Heart right ventricle (tissue), 16 donors: ENCODE measurements at regions not wholly inside any gene's neighbourhood (a gene's known extent, or its start where the extent isn't known, plus 50 kb on each side); places are given as distances from the start of the nearest gene placed in this dataset.

Experiments used
- ATAC-seq, 8 donors: fragments of 200-7000 bp; cut with Tn5 transposase; one replicate each; pipeline ENCODE4 v1.9.1; 2020; ENCODE audit warnings: mild to moderate bottlenecking in 8 of 8, moderate library complexity in 8 of 8, moderate number of reproducible peaks in 1 of 8
- DNase-seq, 2 donors: peaks; one replicate each; pipeline ENCODE4 v3.0.0-alpha.2; 2020
- H3K27ac ChIP-seq, 10 donors: fragments of 200-600 bp; sonication (generic) in 2 of 10; one replicate each; pipeline versions ENCODE4 v1.5.0 to v1.8.0; 2020 to 2022; ENCODE audit warnings: mild to moderate bottlenecking in 3 of 10
- H3K27me3 ChIP-seq, 7 donors: fragments of 200-600 bp; one replicate each; pipeline ENCODE4 v1.8.0; 2021 to 2022; ENCODE audit warnings: mild to moderate bottlenecking in 2 of 7
- H3K36me3 ChIP-seq, 9 donors: fragments of 200-600 bp; sonication (generic) in 1 of 9; one replicate each; pipeline versions ENCODE4 v1.5.0 to v1.8.0; 2020 to 2022; ENCODE audit warnings: mild to moderate bottlenecking in 2 of 9
- H3K4me1 ChIP-seq, 9 donors: fragments of 200-600 bp; sonication (generic) in 1 of 9; one replicate each; pipeline versions ENCODE4 v1.5.0 to v1.8.0; 2020 to 2022; ENCODE audit warnings: mild to moderate bottlenecking in 4 of 9
- H3K4me3 ChIP-seq, 10 donors: fragments of 200-600 bp; sonication (generic) in 2 of 10; one replicate each; pipeline versions ENCODE4 v1.5.0 to v1.8.0; 2020 to 2022; ENCODE audit warnings: mild to moderate bottlenecking in 7 of 10, moderate library complexity in 2 of 10
- H3K9me3 ChIP-seq, 11 donors: fragments of 200-600 bp in 10 of 11; sonication (generic) in 2 of 11; one replicate each; pipeline versions ENCODE4 v1.5.0 to v1.8.0; 2013 to 2022; ENCODE audit warnings: mild to moderate bottlenecking in 2 of 11, control low read depth in 1 of 11, moderate library complexity in 1 of 11
- CTCF ChIP-seq, 9 donors: fragments of 200-600 bp; sonication (generic) in 2 of 9; IDR thresholded peaks; one replicate each; pipeline versions ENCODE4 v1.5.0 to v1.8.0; 2021 to 2022; ENCODE audit warnings: antibody characterized with exemption in 9 of 9, mild to moderate bottlenecking in 5 of 9, moderate library complexity in 1 of 9
- WGBS, 2 donors: extraction: QIAGEN DNeasy Blood & Tissue Kit; methylation state at CpG; one replicate each; pipeline ENCODE4 v1.1.7; 2013; ENCODE audit warnings: inconsistent platforms in 1 of 2; 5-methylcytosine and 5-hydroxymethylcytosine counted together
- intact Hi-C, 10 donors: fragments of 100-400 bp; cut with DNase I; formaldehyde crosslinking; loops; one replicate each; pipeline versions ENCODE4 v1.11.1 to v1.14.2; 2022
- donor health status: Arrhythmogenic right ventricular cardiomyopathy.
- donor health status: ischemic (EF 13 %, LVEDD 7.1; RV severe dilation, severe dysfunction).
- donor health status: healthy with polysubstance abuse.
- donor health status: DM: no; HTN: yes; CAD: no.
- donor health status: DM: no; HTN: no; CAD: no.
- donor health status: ischemic (EF 25% LVEDD 6.9; RV normal size, moderate dysfunction).
- donor health status: ischemic (EF 25% LVEDD 5.7; RV mildly dilated, moderate dysfunction).
- donor health status: healthy.
- donor health status: DM: yes; HTN: yes; CAD: no.
- donor health status: Ischemic cardiomyopathy.
- donor health status: ischemic (EF 35%, LVEDD 5.7; RV mildly dilated, moderate dysfunction).
- donor health status: nonischemic (EF 11% LVEDD 7.7; RV severe dilation, severe dysfunction).
- donor health status: DM: yes; HTN: yes; CAD: no.
- donor health status: PGD.
- donor health status: ischemic (EF 29% LVEDD 5.4; RV normal size, mild dysfunction).
- donor health status: nonischemic (EF 23%, LVEDD 6.1; RV moderate dilation, normal function).

GRCh38 chr2:15772681-15773080, 167.7 kb upstream of the MYCN start:
- intact Hi-C loops: no loop called here
- Histone ChIP-seq H3K36me3 (no peaks in the 10 kb centered on the region), H3K9me3 (no peaks in the 10 kb centered on the region), H3K27ac (no peak overlapping the region), H3K4me3 (no peak overlapping the region), H3K4me1 (no peaks in the 10 kb centered on the region), H3K27me3 (no peaks in the 10 kb centered on the region)
- DNase-seq: no peak
- no peak for ATAC-seq
- no peak for TF ChIP-seq CTCF (IDR thresholded peaks at IDR 0.05)
- WGBS, 2 donors: 71 to 84% methylated on average over 5 of the region's 5 CpGs

GRCh38 chr2:15773204-15773603, 167.1 kb upstream of the MYCN start:
- ATAC-seq (no peak), DNase-seq (no peak)
- WGBS, 2 donors: 89 to 91% methylated on average over 8 of the region's 8 CpGs
- H3K36me3 ChIP-seq: no peaks in the 10 kb centered on the region
- no peak overlapping the region for H3K4me3 ChIP-seq
- no peaks in the 10 kb centered on the region for H3K27me3 ChIP-seq
- TF ChIP-seq CTCF (IDR thresholded peaks at IDR 0.05): no peak
- H3K9me3 ChIP-seq: no peaks in the 10 kb centered on the region
- no peaks in the 10 kb centered on the region for H3K4me1 ChIP-seq
- intact Hi-C loops: no loop called here
- no peak overlapping the region for H3K27ac ChIP-seq

- Histone ChIP-seq H3K4me1 (no peaks in the 10 kb centered on the region), H3K27me3 (peaks cover 0 to 4% (median 0%) of the 10 kb centered on the region in 7 donors), H3K27ac (no peak overlapping the region), H3K9me3 (no peaks in the 10 kb centered on the region), H3K4me3 (no peak overlapping the region), H3K36me3 (no peaks in the 10 kb centered on the region)
- ATAC-seq (no peak), DNase-seq (no peak)
- WGBS, 2 donors: 92 to 94% methylated on average over 5 of the region's 5 CpGs
- intact Hi-C loops: no loop called here
- TF ChIP-seq CTCF (IDR thresholded peaks at IDR 0.05): no peak
Measured at GRCh38 chr2:15773846-15774245, 166.5 kb upstream of the MYCN start.

- Histone ChIP-seq H3K4me3 (no peak overlapping the region), H3K27ac (no peak overlapping the region), H3K4me1 (no peaks in the 10 kb centered on the region), H3K27me3 (peaks cover 0 to 4% (median 0%) of the 10 kb centered on the region in 7 donors), H3K36me3 (no peaks in the 10 kb centered on the region), H3K9me3 (no peaks in the 10 kb centered on the region)
- intact Hi-C loops: no loop called here
- no peak for TF ChIP-seq CTCF (IDR thresholded peaks at IDR 0.05)
- no peak for DNase-seq
- WGBS, 2 donors: 79 to 87% methylated on average over 4 of the region's 4 CpGs
- no peak for ATAC-seq
Measured at GRCh38 chr2:15775753-15776628, 164.4 kb upstream of the MYCN start.
